CD4-positive, alpha-beta T cell (primary cell): ENCODE measurements at regions not wholly inside any gene's neighbourhood (a gene's known extent, or its start where the extent isn't known, plus 50 kb on each side); places are given as distances from the start of the nearest gene placed in this dataset.

ENCODE experiments used
- ATAC-seq: fragments of 200-7000 bp; cut with Tn5 transposase; one replicate; pipeline ENCODE4 v1.10.0; 2022; ENCODE audit warnings: mild to moderate bottlenecking; ENCODE audit not compliant: poor library complexity
- CTCF ChIA-PET: fragments of 350-600 bp; sonication (Branson Sonifier 250); formaldehyde crosslinking; loops from one replicate; lab custom pipeline; 2021; ENCODE audit warnings: antibody characterized with exemption, inconsistent platforms; lab: Charles Lee
- POLR2A ChIA-PET: fragments of 350-600 bp; sonication (Branson Sonifier 250); formaldehyde crosslinking; loops from one replicate; lab custom pipeline; 2021; ENCODE audit warnings: antibody characterized with exemption, inconsistent platforms; lab: Charles Lee
- DNase-seq, 14 experiments: peaks; one replicate each; pipeline ENCODE4 v3.0.0-alpha.2; 2013 to 2020; ENCODE audit warnings: mixed read lengths in 2 of 14
- H3K27ac ChIP-seq, 2 donors: one replicate each; pipeline versions ENCODE4 v1.5.1 to v1.7.0; 2013; ENCODE audit warnings: low read length in 2 of 2, low read depth in 1 of 2, mild to moderate bottlenecking in 1 of 2
- H3K27me3 ChIP-seq, 2 experiments: 1 replicate in 1 of 2; 2 replicates in 1 of 2; pipeline versions ENCODE4 v1.6.1 to v1.7.0; 2013; ENCODE audit warnings: low read length in 2 of 2, control low read depth in 1 of 2, mild to moderate bottlenecking in 1 of 2, moderate library complexity in 1 of 2; ENCODE audit not compliant: insufficient read depth in 2 of 2, control insufficient read depth in 1 of 2
- H3K36me3 ChIP-seq: one replicate; pipeline ENCODE4 v1.6.1; 2013; ENCODE audit warnings: low read length, control low read depth; ENCODE audit not compliant: insufficient read depth
- H3K4me1 ChIP-seq: one replicate; pipeline ENCODE4 v1.6.1; 2013; ENCODE audit warnings: low read length, control low read depth; ENCODE audit not compliant: insufficient read depth
- H3K4me3 ChIP-seq: one replicate; pipeline ENCODE4 v1.5.1; 2013; ENCODE audit warnings: mild to moderate bottlenecking, low read length, moderate library complexity
- H3K9me3 ChIP-seq, 2 experiments: 1 replicate in 1 of 2; 2 replicates in 1 of 2; pipeline versions ENCODE4 v1.6.1 to v1.7.0; 2013; ENCODE audit warnings: low read length in 2 of 2, mild to moderate bottlenecking in 2 of 2, control low read depth in 1 of 2, moderate library complexity in 1 of 2; ENCODE audit not compliant: control insufficient read depth in 1 of 2, insufficient read depth in 1 of 2
- H3K27ac Mint-ChIP-seq: one replicate; pipeline ENCODE4 v1.8.0; 2020; ENCODE audit warnings: mixed read lengths
- H3K27me3 Mint-ChIP-seq: one replicate; pipeline ENCODE4 v1.8.0; 2021; ENCODE audit warnings: mixed read lengths
- H3K36me3 Mint-ChIP-seq: one replicate; pipeline ENCODE4 v1.8.0; 2021; ENCODE audit warnings: low read depth, mixed read lengths
- H3K4me1 Mint-ChIP-seq: one replicate; pipeline ENCODE4 v1.8.0; 2021; ENCODE audit warnings: low read depth, mixed read lengths
- H3K4me3 Mint-ChIP-seq: one replicate; pipeline ENCODE4 v1.8.0; 2020; ENCODE audit warnings: mild to moderate bottlenecking, mixed read lengths
- H3K9me3 Mint-ChIP-seq: one replicate; pipeline ENCODE4 v1.8.0; 2020; ENCODE audit warnings: mixed read lengths
- intact Hi-C, 2 experiments: fragments of 100-400 bp; cut with DNase I in 1 of 2; cut with micrococcal nuclease in 1 of 2; formaldehyde crosslinking; loops; one replicate each; pipeline versions ENCODE4 v1.15.1 to v1.9.0; 2023 to 2025; cut with DNase I, micrococcal nuclease
- TF ChIP-seq, protein P1 (sequence below): fragments of 200-600 bp; IDR thresholded peaks from one replicate; pipeline ENCODE4 v1.8.0; 2022; ENCODE audit warnings: antibody characterized with exemption, mild to moderate bottlenecking

DNA sequence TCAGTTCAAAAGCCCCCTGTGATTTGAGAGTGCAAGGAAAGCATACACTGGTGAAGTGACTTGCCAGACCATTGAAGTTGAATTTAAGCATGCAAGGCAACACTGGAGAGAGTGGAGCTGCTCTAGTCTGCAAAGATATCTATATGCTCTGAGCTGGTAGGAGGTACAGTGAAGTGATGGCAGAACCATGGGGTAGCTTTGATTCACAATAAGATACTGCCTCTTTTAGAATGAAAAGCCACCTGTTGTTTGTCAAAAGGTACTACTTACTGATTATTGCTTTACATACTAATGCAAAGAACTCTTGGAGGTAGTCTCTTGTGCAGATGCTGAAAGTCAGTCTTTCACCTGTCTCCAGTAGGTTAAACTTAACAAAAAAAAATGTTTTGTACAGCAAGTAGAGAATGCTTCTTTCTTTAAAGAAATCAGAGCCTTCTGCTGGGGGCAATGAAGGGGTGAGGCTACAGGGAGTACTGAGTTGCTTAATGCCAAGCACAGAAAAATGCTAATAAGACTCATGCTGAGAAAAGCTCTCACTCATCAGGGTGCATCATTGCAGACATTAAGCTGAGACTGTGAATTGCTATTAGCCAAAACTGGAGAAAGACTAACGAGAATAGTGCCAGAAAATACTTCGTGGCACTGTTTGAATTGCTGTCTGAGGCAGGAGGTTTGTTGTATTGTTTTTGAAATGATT, 1150.5 kb upstream of the TMPRSS15 start:
- TF ChIP-seq, protein P1, sequence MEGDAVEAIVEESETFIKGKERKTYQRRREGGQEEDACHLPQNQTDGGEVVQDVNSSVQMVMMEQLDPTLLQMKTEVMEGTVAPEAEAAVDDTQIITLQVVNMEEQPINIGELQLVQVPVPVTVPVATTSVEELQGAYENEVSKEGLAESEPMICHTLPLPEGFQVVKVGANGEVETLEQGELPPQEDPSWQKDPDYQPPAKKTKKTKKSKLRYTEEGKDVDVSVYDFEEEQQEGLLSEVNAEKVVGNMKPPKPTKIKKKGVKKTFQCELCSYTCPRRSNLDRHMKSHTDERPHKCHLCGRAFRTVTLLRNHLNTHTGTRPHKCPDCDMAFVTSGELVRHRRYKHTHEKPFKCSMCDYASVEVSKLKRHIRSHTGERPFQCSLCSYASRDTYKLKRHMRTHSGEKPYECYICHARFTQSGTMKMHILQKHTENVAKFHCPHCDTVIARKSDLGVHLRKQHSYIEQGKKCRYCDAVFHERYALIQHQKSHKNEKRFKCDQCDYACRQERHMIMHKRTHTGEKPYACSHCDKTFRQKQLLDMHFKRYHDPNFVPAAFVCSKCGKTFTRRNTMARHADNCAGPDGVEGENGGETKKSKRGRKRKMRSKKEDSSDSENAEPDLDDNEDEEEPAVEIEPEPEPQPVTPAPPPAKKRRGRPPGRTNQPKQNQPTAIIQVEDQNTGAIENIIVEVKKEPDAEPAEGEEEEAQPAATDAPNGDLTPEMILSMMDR, result no peak
- Histone ChIP-seq H3K27ac (no peak overlapping the region), H3K27me3 (no peaks in the 10 kb centered on the region), H3K36me3 (no peaks in the 10 kb centered on the region), H3K4me1 (no peaks in the 10 kb centered on the region), H3K4me3 (no peak overlapping the region), H3K9me3 (no peaks in the 10 kb centered on the region)
- H3K9me3 Mint-ChIP-seq, result peaks cover 6% of the 10 kb centered on the region
- intact Hi-C loops, result no loop called here
- ATAC-seq (no peak), DNase-seq (no peak)
- CTCF ChIA-PET, result no interaction called here
- no peaks in the 10 kb centered on the region for H3K36me3 Mint-ChIP-seq
- no peaks in the 10 kb centered on the region for H3K27me3 Mint-ChIP-seq
- H3K4me3 Mint-ChIP-seq, result no peak overlapping the region
- no peaks in the 10 kb centered on the region for H3K4me1 Mint-ChIP-seq
- no peak overlapping the region for H3K27ac Mint-ChIP-seq
- POLR2A ChIA-PET, result no interaction called here

DNA sequence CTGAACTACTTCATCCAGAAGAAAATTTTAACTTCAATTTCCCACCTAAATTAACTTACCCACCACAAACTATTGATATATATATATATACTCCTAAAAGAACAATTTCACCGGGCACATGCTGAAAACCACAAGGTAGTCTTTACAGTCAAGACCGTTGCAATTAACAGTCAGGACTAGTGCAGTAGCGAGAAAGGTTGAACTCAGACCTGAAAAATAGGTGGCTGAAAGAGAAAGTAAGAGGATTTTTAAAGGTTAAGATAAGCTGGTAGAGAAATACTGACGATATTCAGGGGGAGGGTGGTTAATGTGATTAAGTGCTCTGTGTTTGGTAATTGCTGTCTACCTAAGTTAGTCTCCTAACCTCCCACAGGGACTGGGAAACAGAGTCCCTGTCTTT, 1153.5 kb upstream of the TMPRSS15 start:
- POLR2A ChIA-PET, result no interaction called here
- Mint-ChIP-seq H3K27ac (no peak overlapping the region), H3K9me3 (peaks cover under 1% of the 10 kb centered on the region)

DNA sequence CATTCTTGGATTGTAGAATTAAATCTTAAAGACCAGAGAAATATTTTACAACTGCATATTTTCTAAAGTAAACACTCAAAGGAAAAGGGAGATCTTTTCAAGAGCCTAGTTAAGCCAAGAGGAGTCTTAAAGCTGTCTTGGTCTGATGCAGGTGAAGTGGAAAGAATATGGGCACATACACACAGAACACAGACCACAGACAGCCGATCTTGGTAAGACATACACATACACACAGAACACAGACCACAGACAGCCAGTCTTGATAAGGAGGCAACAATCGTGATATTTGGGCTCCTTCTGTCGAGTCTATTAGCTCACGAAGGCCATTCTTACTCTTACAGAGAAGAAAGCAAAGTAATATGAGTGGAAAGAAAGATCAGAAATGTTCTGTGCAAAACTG, 1153.9 kb upstream of the TMPRSS15 start:
- Mint-ChIP-seq H3K36me3 (no peaks in the 10 kb centered on the region), H3K9me3 (no peaks in the 10 kb centered on the region), H3K4me1 (no peaks in the 10 kb centered on the region), H3K27me3 (no peaks in the 10 kb centered on the region), H3K27ac (no peak overlapping the region), H3K4me3 (no peak overlapping the region)
- Histone ChIP-seq H3K27ac (no peak overlapping the region), H3K4me3 (no peak overlapping the region), H3K9me3 (peaks cover 0 to 5% of the 10 kb centered on the region in 2 experiments), H3K4me1 (no peaks in the 10 kb centered on the region), H3K36me3 (no peaks in the 10 kb centered on the region), H3K27me3 (no peaks in the 10 kb centered on the region)
- DNase-seq (no peak), ATAC-seq (no peak)
- intact Hi-C loops, result no loop called here
- ChIA-PET POLR2A (no interaction called here), CTCF (no interaction called here)
- TF ChIP-seq, protein P1, result no peak

More for the DNA sequence above, 1153.5 kb upstream of the TMPRSS15 start:
- H3K9me3 ChIP-seq, result peaks cover 0 to 5% of the 10 kb centered on the region in 2 experiments
- no peak overlapping the region for H3K4me3 Mint-ChIP-seq
- TF ChIP-seq, protein P1, result no peak
- H3K27ac ChIP-seq, result no peak overlapping the region
- H3K4me3 ChIP-seq, result no peak overlapping the region
- H3K27me3 Mint-ChIP-seq, result no peaks in the 10 kb centered on the region
- H3K36me3 Mint-ChIP-seq, result no peaks in the 10 kb centered on the region
- H3K36me3 ChIP-seq, result no peaks in the 10 kb centered on the region
- no peaks in the 10 kb centered on the region for H3K27me3 ChIP-seq
- ATAC-seq (no peak), DNase-seq (no peak)
- CTCF ChIA-PET, result no interaction called here
- no peaks in the 10 kb centered on the region for H3K4me1 Mint-ChIP-seq
- H3K4me1 ChIP-seq, result no peaks in the 10 kb centered on the region
- intact Hi-C loops, result no loop called here
